Cardiac muscle cell (in vitro differentiated cells and primary cell): ENCODE measurements at regions not wholly inside any gene's neighbourhood (a gene's known extent, or its start where the extent isn't known, plus 50 kb on each side); places are given as distances from the start of the nearest gene placed in this dataset.
"Not testable (repeated sequence)": the region's sequence is repeated elsewhere in the genome, so short reads cannot be mapped to it uniquely, and the experiment has no call there.

ENCODE experiments used
- DNase-seq, 2 donors: peaks; one replicate each; pipeline versions ENCODE4 v3.0.0 to v3.0.0-alpha.2; 2010 to 2017; ENCODE audit warnings: low read depth in 1 of 2, low spot score in 1 of 2
- H3K27ac ChIP-seq: fragments of 200-600 bp; sonication (generic); 2 replicates; pipeline ENCODE4 v1.5.1; 2016
- H3K27me3 ChIP-seq: fragments of 200-600 bp; sonication (generic); 2 replicates; pipeline ENCODE4 v1.6.0; 2016; ENCODE audit warnings: control low read depth
- H3K36me3 ChIP-seq: fragments of 200-600 bp; sonication (generic); 2 replicates; pipeline ENCODE4 v1.5.1; 2016; ENCODE audit warnings: control low read depth
- H3K4me1 ChIP-seq: fragments of 200-600 bp; sonication (generic); 2 replicates; pipeline ENCODE4 v1.8.1; 2017; ENCODE audit warnings: low read depth, mild to moderate bottlenecking, mixed run types
- H3K4me3 ChIP-seq: fragments of 200-600 bp; sonication (generic); 2 replicates; pipeline ENCODE4 v1.5.1; 2016; ENCODE audit warnings: mild to moderate bottlenecking
- H3K9me3 ChIP-seq: fragments of 200-600 bp; sonication (generic); 2 replicates; pipeline ENCODE4 v1.5.1; 2017; ENCODE audit warnings: low read depth, mild to moderate bottlenecking, control low read depth
- TF ChIP-seq, protein P1 (sequence below): IDR thresholded peaks from 2 replicates; pipeline ENCODE4 v1.5.1; 2012; ENCODE audit warnings: low read depth, mild to moderate bottlenecking, low read length

DNA sequence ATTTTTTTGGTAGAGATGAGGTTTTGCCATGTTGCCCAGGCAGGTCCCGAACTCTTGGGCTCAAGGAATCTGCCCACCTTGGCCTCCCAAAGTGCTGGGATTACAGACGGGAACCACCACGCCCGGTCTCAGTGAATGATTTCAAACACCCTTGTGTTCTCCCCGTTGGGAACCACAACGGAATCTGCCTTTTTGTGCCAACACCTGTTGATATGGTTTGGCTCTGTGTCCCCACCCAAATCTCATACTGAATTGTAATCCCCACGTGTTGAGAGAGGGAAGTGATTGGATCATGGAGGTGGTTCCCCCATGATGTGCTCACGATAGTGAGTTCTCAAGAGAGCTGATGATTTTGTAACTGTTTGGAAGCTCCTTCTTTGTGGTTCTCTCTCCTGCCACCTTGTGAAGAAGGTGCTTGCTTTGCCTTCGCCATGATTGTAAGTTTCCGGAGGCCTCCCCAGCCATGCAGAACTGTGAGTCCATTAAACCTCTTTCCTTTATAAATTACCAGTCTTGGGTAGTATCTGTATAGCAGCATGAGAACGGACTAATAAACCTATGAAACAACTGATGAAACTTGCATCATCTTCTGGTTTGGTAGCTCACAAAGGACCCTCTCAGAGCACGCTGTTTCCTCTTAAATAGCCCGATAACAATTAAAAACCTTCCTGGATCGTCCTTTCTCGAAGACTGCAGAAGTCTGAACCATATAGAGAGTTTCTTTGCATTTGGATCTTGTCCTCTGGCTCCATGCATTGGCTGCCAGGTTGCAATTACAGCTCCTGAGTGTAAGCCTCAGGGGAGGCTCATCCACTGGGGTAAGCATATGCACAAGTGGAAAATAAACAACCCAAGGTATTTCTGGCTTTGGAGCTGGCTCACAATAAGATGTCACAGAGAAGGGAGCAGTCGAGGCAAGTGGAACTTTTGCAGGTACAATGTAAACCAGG lies 91.5 kb downstream of the SPRY4 start:
- Histone ChIP-seq H3K27ac (no peak overlapping the region), H3K4me1 (no peaks in the 10 kb centered on the region), H3K27me3 (no peaks in the 10 kb centered on the region), H3K9me3 (no peaks in the 10 kb centered on the region), H3K4me3 (no peak overlapping the region), H3K36me3 (no peaks in the 10 kb centered on the region)
- DNase-seq: no peak
- TF ChIP-seq, protein P1, sequence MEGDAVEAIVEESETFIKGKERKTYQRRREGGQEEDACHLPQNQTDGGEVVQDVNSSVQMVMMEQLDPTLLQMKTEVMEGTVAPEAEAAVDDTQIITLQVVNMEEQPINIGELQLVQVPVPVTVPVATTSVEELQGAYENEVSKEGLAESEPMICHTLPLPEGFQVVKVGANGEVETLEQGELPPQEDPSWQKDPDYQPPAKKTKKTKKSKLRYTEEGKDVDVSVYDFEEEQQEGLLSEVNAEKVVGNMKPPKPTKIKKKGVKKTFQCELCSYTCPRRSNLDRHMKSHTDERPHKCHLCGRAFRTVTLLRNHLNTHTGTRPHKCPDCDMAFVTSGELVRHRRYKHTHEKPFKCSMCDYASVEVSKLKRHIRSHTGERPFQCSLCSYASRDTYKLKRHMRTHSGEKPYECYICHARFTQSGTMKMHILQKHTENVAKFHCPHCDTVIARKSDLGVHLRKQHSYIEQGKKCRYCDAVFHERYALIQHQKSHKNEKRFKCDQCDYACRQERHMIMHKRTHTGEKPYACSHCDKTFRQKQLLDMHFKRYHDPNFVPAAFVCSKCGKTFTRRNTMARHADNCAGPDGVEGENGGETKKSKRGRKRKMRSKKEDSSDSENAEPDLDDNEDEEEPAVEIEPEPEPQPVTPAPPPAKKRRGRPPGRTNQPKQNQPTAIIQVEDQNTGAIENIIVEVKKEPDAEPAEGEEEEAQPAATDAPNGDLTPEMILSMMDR: no peak

DNA sequence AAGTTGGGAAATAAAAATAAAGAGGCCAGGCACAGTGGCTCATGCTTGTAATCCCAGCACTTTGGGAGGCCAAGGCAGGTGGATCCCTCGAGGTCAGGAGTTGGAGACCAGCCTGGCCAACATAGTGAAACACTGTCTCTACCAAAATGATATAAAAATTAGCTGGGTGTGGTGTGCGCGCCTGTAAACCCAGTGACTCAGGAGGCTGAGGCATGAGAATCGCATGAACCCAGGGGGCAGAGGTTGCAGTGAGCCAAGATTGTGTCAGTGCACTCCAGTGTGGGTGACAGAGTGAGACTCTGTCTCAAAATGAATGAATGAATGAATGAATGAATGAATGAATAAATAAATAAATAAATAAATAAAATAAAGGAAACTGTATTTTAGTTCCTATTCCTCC lies 93.9 kb downstream of the SPRY4 start:
- H3K9me3 ChIP-seq, DNase-seq, H3K4me3 ChIP-seq: not testable (repeated sequence)

DNA sequence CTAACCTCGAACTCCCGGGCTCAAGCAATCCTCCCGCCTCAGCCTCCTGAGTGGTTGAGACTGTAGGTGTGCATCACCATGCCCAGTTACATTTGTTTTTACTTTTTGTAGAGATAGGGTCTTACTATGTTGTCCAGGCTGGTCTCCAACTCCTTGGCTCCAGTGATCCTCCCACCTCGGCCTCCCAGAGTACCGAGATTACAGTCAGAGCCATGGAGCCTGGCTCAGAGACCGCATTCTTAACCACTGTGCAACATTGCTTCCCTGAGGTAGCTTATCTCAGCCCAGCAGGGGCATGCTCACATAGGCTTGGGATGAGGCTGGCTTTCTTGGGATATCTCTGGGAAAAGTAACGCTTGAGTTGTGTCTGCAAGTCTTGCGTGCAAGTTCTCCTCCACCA lies 99.7 kb downstream of the SPRY4 start:
- no peak overlapping the region for H3K27ac ChIP-seq
- H3K36me3 ChIP-seq: no peaks in the 10 kb centered on the region
- no peaks in the 10 kb centered on the region for H3K27me3 ChIP-seq
- no peaks in the 10 kb centered on the region for H3K9me3 ChIP-seq
- DNase-seq: no peak
- no peaks in the 10 kb centered on the region for H3K4me1 ChIP-seq
- TF ChIP-seq, protein P1: no peak
- no peak overlapping the region for H3K4me3 ChIP-seq

More for the DNA sequence above, 93.9 kb downstream of the SPRY4 start:
- H3K36me3 ChIP-seq, H3K27ac ChIP-seq, H3K27me3 ChIP-seq, H3K4me1 ChIP-seq: not testable (repeated sequence)

DNA sequence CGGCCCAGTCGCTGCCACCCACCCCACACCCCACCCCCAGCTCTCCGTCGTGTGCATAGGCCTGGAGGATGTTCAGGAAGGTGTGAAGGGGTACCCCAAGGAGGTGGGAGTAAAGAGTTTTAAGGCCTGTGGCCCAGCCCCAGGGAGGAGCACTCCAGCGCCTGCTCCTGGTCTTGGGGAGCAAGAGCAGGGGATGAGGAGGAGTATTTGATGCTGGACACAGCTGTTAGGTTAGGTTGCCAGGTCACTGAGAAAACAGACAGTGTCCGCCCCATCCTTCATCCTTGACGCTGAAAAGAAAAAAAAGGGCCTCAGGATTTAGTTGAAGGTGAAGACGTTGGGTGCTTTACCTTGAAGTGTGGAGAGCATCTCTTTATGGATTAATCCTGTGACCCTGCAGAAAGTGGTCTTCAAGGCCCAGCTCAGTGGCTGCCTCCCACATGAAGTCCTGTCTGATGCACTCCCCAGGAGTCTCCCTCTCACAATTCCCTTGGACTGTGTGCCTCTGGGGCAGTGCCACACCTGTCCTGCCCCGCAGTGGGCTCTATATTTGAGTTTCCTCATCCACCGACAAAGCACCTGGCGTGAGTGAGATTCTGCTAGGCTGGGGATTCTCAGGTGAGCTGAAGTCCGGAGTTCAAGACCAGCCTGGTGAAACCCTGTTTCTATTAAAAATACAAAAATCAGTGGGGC lies 101.8 kb downstream of the SPRY4 start:
- DNase-seq: no peak
- H3K9me3 ChIP-seq: no peaks in the 10 kb centered on the region
- no peaks in the 10 kb centered on the region for H3K36me3 ChIP-seq
- no peak overlapping the region for H3K4me3 ChIP-seq
- no peaks in the 10 kb centered on the region for H3K4me1 ChIP-seq
- TF ChIP-seq, protein P1: no peak
- H3K27ac ChIP-seq: no peak overlapping the region
- H3K27me3 ChIP-seq: no peaks in the 10 kb centered on the region

DNA sequence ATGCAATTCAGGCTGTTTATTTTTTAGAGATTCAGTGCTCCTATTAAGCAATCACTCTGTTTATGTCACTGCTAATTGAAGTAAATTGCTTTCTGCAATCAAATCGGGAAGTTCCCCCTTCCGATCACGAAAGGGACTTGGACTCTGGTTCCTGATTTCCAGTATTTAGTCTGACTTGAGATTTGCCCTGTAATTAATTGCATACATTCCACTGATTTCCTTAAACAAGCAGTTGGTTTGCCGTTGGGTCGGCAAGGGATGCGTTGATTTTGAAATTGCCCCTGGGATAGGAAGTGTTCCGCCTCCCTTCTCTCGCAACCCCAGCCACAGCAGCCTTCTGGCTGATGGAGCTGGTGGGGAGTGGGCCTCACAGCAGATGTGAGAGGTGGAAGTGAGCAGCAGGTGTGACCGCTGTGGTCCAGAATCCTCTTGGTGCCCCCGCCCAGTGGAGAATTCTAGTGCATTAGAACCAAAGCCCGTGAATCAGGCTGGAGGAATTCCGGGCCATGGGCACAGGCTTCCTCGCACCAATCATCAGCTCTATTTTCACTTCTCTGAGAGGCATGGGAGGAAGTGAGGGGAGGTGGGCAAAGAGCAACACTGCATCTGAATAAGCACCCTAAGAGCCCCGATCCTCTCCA lies 102.5 kb downstream of the SPRY4 start:
- H3K36me3 ChIP-seq: no peaks in the 10 kb centered on the region
- TF ChIP-seq, protein P1: no peak
- H3K27me3 ChIP-seq: no peaks in the 10 kb centered on the region
- H3K27ac ChIP-seq: no peak overlapping the region
- DNase-seq: no peak
- H3K4me3 ChIP-seq: no peak overlapping the region
- H3K9me3 ChIP-seq: no peaks in the 10 kb centered on the region
- no peaks in the 10 kb centered on the region for H3K4me1 ChIP-seq
